ENCODE measurements at regions not wholly inside any gene's neighbourhood (a gene's known extent, or its start where the extent isn't known, plus 50 kb on each side); places are given as distances from the start of the nearest gene placed in this dataset.

GRCh38 chr21:35601211-35601610 is 459.1 kb downstream of the SETD4 start:
- TF ChIP-seq CTCF (IDR thresholded peaks at IDR 0.05; ENCODE audit: low read length) (no peak), EZH2 (optimal IDR thresholded peaks at IDR 0.05; ENCODE audit: low read depth, low read length) (no peak)
